Epithelial cell of esophagus (primary cell): ENCODE measurements at regions not wholly inside any gene's neighbourhood (a gene's known extent, or its start where the extent isn't known, plus 50 kb on each side); places are given as distances from the start of the nearest gene placed in this dataset.

ENCODE experiments used
- DNase-seq: peaks from one replicate; pipeline ENCODE4 v3.0.0; 2010; ENCODE audit warnings: low read depth
- H3K4me3 ChIP-seq: 2 replicates; pipeline ENCODE4 v1.5.1; 2011; ENCODE audit warnings: mild to moderate bottlenecking, low read length, control low read depth
- CTCF ChIP-seq: IDR thresholded peaks from 2 replicates; pipeline ENCODE4 v1.5.1; 2011; ENCODE audit warnings: low read depth, mild to moderate bottlenecking, low read length, control low read depth, inconsistent platforms; ENCODE audit not compliant: insufficient read depth; ENCODE audit errors: missing control alignments

GRCh38 chr5:86909418-86910295 lies 291.9 kb downstream of the COX7C start:
- no peak for TF ChIP-seq CTCF
- DNase-seq = peak; percentile 47
- no peak overlapping the region for H3K4me3 ChIP-seq

DNA sequence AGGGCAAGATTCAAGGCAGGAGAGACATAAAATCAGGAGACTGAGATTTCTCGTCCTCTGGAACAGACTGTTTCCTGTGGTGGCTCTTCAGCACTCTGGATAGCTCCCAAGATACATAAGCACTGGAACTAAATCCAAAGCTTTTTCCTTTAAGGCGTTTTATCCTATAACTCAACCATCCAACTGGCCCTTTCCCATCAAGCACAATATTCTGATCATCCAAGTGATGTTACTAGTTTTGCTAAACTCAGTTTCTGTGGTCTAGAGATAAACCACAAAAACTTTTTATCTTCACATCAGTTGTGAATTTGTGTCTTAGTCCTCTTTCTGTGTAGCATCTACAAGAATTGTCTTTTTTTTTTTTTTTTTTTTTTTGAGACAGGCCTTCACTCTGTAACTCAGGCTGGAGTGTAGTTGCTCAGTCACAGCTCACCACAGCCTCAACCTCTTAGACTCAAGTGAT lies 299.4 kb downstream of the COX7C start:
- TF ChIP-seq CTCF = no peak

GRCh38 chr5:86918246-86918645 lies 300.5 kb downstream of the COX7C start:
- no peak for TF ChIP-seq CTCF
- no peak overlapping the region for H3K4me3 ChIP-seq
- no peak for DNase-seq

More for the DNA sequence above, 299.4 kb downstream of the COX7C start:
- DNase-seq = peak; percentile 56
- H3K4me3 ChIP-seq = no peak overlapping the region

DNA sequence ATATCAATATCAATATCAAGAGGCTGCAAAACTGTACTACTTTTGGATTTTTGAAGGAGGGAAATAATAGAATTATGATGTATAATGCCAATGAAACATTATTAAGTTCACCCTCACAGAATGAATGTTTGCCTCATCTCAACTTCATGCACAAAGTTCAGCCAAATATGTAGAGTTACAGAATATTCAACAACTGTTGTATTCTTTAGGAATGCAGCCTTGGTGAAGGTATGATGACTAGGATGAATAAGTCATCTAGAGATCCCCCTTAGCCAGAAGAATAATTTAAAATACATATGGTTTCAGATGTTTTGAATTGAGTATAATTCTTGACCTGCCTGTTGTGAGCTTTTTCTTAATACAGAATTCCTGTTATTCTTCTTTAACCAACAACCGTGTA lies 308.3 kb downstream of the COX7C start:
- no peak for DNase-seq
- no peak overlapping the region for H3K4me3 ChIP-seq
- TF ChIP-seq CTCF = no peak

- no peak for DNase-seq
- no peak for TF ChIP-seq CTCF
- H3K4me3 ChIP-seq = no peak overlapping the region
Observed at GRCh38 chr5:86929123-86929766, 311.5 kb downstream of the COX7C start.

GRCh38 chr5:86951761-86952160 lies 315.9 kb upstream of the RASA1 start:
- DNase-seq = no peak

More at GRCh38 chr5:86951761-86952160, 315.9 kb upstream of the RASA1 start:
- no peak for TF ChIP-seq CTCF
- H3K4me3 ChIP-seq = no peak overlapping the region
